ENCODE measurements at regions not wholly inside any gene's neighbourhood (a gene's known extent, or its start where the extent isn't known, plus 50 kb on each side); places are given as distances from the start of the nearest gene placed in this dataset.

DNA sequence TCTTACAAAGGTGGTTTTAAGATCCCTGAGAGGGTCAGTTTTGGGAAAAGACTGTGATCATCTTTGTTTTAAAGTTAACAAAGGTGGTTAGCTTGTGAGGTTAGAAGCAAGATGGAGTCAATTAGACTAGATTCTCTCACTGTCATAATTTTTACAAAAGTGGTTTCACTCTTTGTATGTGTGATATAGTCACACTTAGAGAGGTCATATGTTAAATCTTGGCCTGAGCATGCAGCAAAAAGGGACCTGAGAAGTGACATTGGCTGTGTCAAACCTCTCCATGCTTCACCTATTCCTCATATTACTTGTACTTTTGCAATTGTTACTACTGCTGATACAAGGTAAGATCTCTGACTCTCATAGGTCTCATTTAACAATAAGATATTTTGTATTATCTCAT lies 368.0 kb downstream of the TBC1D32 start:
- in situ Hi-C loops (cut with HindIII; ENCODE audit: low pct_unique_long_range_greater_than_20kb, low sequenced_read_pairs) (no loop called here), intact Hi-C loops (cut with micrococcal nuclease; ENCODE audit: unreplicated experiment) (no loop called here)

DNA sequence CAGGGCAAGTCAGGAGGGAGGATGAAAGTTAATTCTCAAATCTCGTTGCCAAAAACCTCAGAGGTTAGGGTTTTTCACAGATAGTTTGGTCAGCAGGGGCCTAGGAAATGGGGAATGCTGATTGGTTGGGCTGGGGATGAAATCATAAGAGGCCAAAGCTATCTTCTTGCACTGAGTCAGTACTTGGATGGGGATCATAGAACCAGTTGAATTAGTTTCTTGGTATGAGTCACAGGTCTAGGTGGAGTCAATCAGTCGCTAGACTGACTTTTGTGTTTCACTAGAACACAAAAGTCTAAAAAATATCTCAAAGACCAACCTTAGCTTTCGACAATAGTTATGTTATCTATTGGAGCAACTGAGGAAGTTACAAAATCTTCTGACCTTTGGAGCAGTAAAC lies 368.5 kb downstream of the TBC1D32 start:
- in situ Hi-C loops (cut with HindIII; ENCODE audit: low pct_unique_long_range_greater_than_20kb, low sequenced_read_pairs) (no loop called here), intact Hi-C loops (cut with micrococcal nuclease; ENCODE audit: unreplicated experiment) (no loop called here)
- TF ChIP-seq, protein P1, sequence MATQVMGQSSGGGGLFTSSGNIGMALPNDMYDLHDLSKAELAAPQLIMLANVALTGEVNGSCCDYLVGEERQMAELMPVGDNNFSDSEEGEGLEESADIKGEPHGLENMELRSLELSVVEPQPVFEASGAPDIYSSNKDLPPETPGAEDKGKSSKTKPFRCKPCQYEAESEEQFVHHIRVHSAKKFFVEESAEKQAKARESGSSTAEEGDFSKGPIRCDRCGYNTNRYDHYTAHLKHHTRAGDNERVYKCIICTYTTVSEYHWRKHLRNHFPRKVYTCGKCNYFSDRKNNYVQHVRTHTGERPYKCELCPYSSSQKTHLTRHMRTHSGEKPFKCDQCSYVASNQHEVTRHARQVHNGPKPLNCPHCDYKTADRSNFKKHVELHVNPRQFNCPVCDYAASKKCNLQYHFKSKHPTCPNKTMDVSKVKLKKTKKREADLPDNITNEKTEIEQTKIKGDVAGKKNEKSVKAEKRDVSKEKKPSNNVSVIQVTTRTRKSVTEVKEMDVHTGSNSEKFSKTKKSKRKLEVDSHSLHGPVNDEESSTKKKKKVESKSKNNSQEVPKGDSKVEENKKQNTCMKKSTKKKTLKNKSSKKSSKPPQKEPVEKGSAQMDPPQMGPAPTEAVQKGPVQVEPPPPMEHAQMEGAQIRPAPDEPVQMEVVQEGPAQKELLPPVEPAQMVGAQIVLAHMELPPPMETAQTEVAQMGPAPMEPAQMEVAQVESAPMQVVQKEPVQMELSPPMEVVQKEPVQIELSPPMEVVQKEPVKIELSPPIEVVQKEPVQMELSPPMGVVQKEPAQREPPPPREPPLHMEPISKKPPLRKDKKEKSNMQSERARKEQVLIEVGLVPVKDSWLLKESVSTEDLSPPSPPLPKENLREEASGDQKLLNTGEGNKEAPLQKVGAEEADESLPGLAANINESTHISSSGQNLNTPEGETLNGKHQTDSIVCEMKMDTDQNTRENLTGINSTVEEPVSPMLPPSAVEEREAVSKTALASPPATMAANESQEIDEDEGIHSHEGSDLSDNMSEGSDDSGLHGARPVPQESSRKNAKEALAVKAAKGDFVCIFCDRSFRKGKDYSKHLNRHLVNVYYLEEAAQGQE (IDR thresholded peaks at IDR 0.05; ENCODE audit: insufficient read depth in 1 of 2, low read depth in 2 of 2, low read length in 1 of 2) = no peak
- no peak for TF ChIP-seq POLR2AphosphoS5 (IDR thresholded peaks at IDR 0.05; ENCODE audit: low read depth, low read length)
- TF ChIP-seq, protein P2, sequence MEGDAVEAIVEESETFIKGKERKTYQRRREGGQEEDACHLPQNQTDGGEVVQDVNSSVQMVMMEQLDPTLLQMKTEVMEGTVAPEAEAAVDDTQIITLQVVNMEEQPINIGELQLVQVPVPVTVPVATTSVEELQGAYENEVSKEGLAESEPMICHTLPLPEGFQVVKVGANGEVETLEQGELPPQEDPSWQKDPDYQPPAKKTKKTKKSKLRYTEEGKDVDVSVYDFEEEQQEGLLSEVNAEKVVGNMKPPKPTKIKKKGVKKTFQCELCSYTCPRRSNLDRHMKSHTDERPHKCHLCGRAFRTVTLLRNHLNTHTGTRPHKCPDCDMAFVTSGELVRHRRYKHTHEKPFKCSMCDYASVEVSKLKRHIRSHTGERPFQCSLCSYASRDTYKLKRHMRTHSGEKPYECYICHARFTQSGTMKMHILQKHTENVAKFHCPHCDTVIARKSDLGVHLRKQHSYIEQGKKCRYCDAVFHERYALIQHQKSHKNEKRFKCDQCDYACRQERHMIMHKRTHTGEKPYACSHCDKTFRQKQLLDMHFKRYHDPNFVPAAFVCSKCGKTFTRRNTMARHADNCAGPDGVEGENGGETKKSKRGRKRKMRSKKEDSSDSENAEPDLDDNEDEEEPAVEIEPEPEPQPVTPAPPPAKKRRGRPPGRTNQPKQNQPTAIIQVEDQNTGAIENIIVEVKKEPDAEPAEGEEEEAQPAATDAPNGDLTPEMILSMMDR (IDR thresholded peaks at IDR 0.05) = no peak
- no peak for TF ChIP-seq TCF7L2 (IDR thresholded peaks at IDR 0.05; ENCODE audit: low read depth, low read length)
- TF ChIP-seq SIN3A (IDR thresholded peaks at IDR 0.05; ENCODE audit: borderline replicate concordance, insufficient read depth, low read depth, low read length) = no peak
- ATAC-seq (no peak), DNase-seq (ENCODE audit: low read depth, low spot score) (no peak)
- Histone ChIP-seq H3K4me3 (ENCODE audit: low read depth in 2 of 2, low read length in 2 of 2) (no peak overlapping the region), H3K9me3 (ENCODE audit: control insufficient read depth, insufficient read depth, low read depth, low read length) (0 out of 2 replicates have a peak, but pooled peaks cover 2% of the 10 kb centered on the region), H3K27ac (ENCODE audit: low read length) (no peak overlapping the region), H3K36me3 (ENCODE audit: control insufficient read depth, insufficient read depth, low read length) (no peaks in the 10 kb centered on the region), H3K27me3 (ENCODE audit: control insufficient read depth, insufficient read depth, low read length) (no peaks in the 10 kb centered on the region), H3K4me1 (ENCODE audit: control insufficient read depth, insufficient read depth, low read length) (no peaks in the 10 kb centered on the region)
- ChIA-PET CTCF (no interaction called here), POLR2A (no interaction called here)
- no TSS peak for BruUV-seq (replicated peaks)

More for the DNA sequence above, 368.0 kb downstream of the TBC1D32 start:
- Histone ChIP-seq H3K4me3 (ENCODE audit: low read depth in 2 of 2, low read length in 2 of 2) (no peak overlapping the region), H3K36me3 (ENCODE audit: control insufficient read depth, insufficient read depth, low read length) (no peaks in the 10 kb centered on the region), H3K27me3 (ENCODE audit: control insufficient read depth, insufficient read depth, low read length) (no peaks in the 10 kb centered on the region), H3K4me1 (ENCODE audit: control insufficient read depth, insufficient read depth, low read length) (no peaks in the 10 kb centered on the region), H3K9me3 (ENCODE audit: control insufficient read depth, insufficient read depth, low read depth, low read length) (0 out of 2 replicates have a peak, but pooled peaks cover 2% of the 10 kb centered on the region), H3K27ac (ENCODE audit: low read length) (no peak overlapping the region)
- ChIA-PET CTCF (no interaction called here), POLR2A (no interaction called here)
- DNase-seq (ENCODE audit: low read depth, low spot score) (no peak), ATAC-seq (no peak)
- TF ChIP-seq POLR2AphosphoS5 (IDR thresholded peaks at IDR 0.05; ENCODE audit: low read depth, low read length) (no peak), TCF7L2 (IDR thresholded peaks at IDR 0.05; ENCODE audit: low read depth, low read length) (no peak), SIN3A (IDR thresholded peaks at IDR 0.05; ENCODE audit: borderline replicate concordance, insufficient read depth, low read depth, low read length) (no peak)
- TF ChIP-seq, protein P2 (IDR thresholded peaks at IDR 0.05) = no peak
- TF ChIP-seq, protein P1 (IDR thresholded peaks at IDR 0.05; ENCODE audit: insufficient read depth in 1 of 2, low read depth in 2 of 2, low read length in 1 of 2) = no peak
- no TSS peak for BruUV-seq (replicated peaks)
